ENCODE measurements at regions not wholly inside any gene's neighbourhood (a gene's known extent, or its start where the extent isn't known, plus 50 kb on each side); places are given as distances from the start of the nearest gene placed in this dataset.

DNA sequence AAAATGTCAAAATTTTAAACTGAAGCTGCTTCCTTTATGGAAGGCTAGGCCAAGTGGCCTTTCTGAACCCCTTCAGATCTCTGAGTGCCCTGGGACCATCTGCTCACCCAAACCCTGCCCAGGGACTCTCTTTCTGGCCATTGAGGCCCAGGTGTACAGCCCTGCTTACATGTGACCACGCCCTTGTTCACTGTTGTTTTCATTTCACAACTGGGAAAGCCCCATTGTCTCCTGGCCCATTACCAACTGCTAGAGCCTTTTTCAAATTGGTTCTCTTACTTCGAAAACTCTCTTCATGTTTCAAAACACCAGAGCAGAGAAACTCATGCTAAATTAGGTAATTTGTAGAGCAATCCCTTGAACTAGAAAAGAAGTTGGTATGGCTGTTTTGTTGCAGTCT is 219.5 kb upstream of the TANK start:
- Histone ChIP-seq H3K79me2 (ENCODE audit: insufficient read depth, low read length) (no peaks in the 10 kb centered on the region), H3K9me3 (ENCODE audit: insufficient read depth, low read depth, low read length) (no peaks in the 10 kb centered on the region), H3K27ac (ENCODE audit: low read depth, low read length) (no peak overlapping the region), H3K4me3 (ENCODE audit: insufficient read depth, low read depth, low read length) (no peak overlapping the region), H3K9ac (ENCODE audit: low read length) (no peak overlapping the region), H3K4me2 (ENCODE audit: low read length) (no peak overlapping the region), H4K20me1 (ENCODE audit: insufficient read depth, low read length) (no peaks in the 10 kb centered on the region), H3K36me3 (ENCODE audit: insufficient read depth, low read length) (no peaks in the 10 kb centered on the region), H2AFZ (ENCODE audit: low read depth, low read length) (no peak overlapping the region), H3K4me1 (ENCODE audit: insufficient read depth, low read length) (no peaks in the 10 kb centered on the region), H3K27me3 (ENCODE audit: insufficient read depth, low read length) (no peaks in the 10 kb centered on the region)
- DNase-seq (ENCODE audit: low read depth) (no peak), FAIRE-seq (no peak)
- Mint-ChIP-seq H3K9me3 (ENCODE audit: unreplicated experiment) (no peaks in the 10 kb centered on the region), H3K27me3 (ENCODE audit: low read depth, unreplicated experiment) (no peaks in the 10 kb centered on the region), H3K4me1 (ENCODE audit: low read depth, unreplicated experiment) (peaks cover 12% of the 10 kb centered on the region), H3K36me3 (ENCODE audit: low read depth, unreplicated experiment) (no peaks in the 10 kb centered on the region), H3K4me3 (ENCODE audit: unreplicated experiment) (no peak overlapping the region), H3K27ac (ENCODE audit: unreplicated experiment) (no peak overlapping the region)
- no peak for TF ChIP-seq CTCF (IDR thresholded peaks at IDR 0.05; ENCODE audit: insufficient read depth, low read depth, low read length)
- no peak for TF ChIP-seq EZH2 (IDR thresholded peaks at IDR 0.05; ENCODE audit: insufficient read depth, low read length)

DNA sequence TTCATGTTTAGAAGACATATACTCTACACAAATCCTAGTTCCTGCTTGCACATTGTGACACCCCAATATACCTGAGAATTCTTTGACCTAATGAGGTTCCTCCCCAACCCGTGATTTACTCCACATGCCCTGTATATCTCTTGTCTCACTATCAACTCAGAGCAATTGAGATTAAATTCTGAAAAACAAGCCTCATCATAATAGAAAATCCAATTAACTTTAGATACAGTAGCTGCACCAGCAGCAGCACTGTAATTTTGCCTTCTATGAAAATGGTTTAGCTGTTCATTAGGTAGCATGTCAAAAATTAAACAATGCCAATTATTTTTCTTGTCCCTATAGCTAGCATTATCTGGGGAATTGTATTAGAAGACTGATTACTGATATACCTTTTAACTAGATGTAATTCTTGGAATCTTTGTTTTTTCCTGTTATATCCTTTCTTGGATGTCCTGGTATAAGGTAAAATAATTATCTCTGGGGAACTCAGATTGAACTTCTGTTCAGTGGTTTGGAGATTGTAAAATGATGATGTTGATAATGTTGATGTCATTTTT is 218.9 kb upstream of the TANK start:
- H3K4me1 ChIP-seq (ENCODE audit: insufficient read depth, low read length), result no peaks in the 10 kb centered on the region
- H4K20me1 ChIP-seq (ENCODE audit: insufficient read depth, low read length), result no peaks in the 10 kb centered on the region
- no peak overlapping the region for H3K4me3 Mint-ChIP-seq (ENCODE audit: unreplicated experiment)
- no peaks in the 10 kb centered on the region for H3K79me2 ChIP-seq (ENCODE audit: insufficient read depth, low read length)
- H3K27ac ChIP-seq (ENCODE audit: low read depth, low read length), result no peak overlapping the region
- no peak for DNase-seq (ENCODE audit: low read depth)
- peaks cover 12% of the 10 kb centered on the region for H3K4me1 Mint-ChIP-seq (ENCODE audit: low read depth, unreplicated experiment)
- no peak overlapping the region for H3K9ac ChIP-seq (ENCODE audit: low read length)
- no peak overlapping the region for H3K27ac Mint-ChIP-seq (ENCODE audit: unreplicated experiment)
- no peaks in the 10 kb centered on the region for H3K27me3 ChIP-seq (ENCODE audit: insufficient read depth, low read length)
- no peaks in the 10 kb centered on the region for H3K36me3 ChIP-seq (ENCODE audit: insufficient read depth, low read length)
- H3K36me3 Mint-ChIP-seq (ENCODE audit: low read depth, unreplicated experiment), result no peaks in the 10 kb centered on the region
- H2AFZ ChIP-seq (ENCODE audit: low read depth, low read length), result no peak overlapping the region
- H3K9me3 ChIP-seq (ENCODE audit: insufficient read depth, low read depth, low read length), result no peaks in the 10 kb centered on the region
- TF ChIP-seq EZH2 (IDR thresholded peaks at IDR 0.05; ENCODE audit: insufficient read depth, low read length) (no peak), CTCF (IDR thresholded peaks at IDR 0.05; ENCODE audit: insufficient read depth, low read depth, low read length) (no peak)
- no peaks in the 10 kb centered on the region for H3K27me3 Mint-ChIP-seq (ENCODE audit: low read depth, unreplicated experiment)
- FAIRE-seq, result no peak
- no peak overlapping the region for H3K4me3 ChIP-seq (ENCODE audit: insufficient read depth, low read depth, low read length)
- no peaks in the 10 kb centered on the region for H3K9me3 Mint-ChIP-seq (ENCODE audit: unreplicated experiment)
- H3K4me2 ChIP-seq (ENCODE audit: low read length), result no peak overlapping the region

GRCh38 chr2:160942476-160943142 is 217.6 kb upstream of the TANK start:
- Histone ChIP-seq H3K4me2 (ENCODE audit: low read length) (no peak overlapping the region), H3K36me3 (ENCODE audit: insufficient read depth, low read length) (no peaks in the 10 kb centered on the region), H3K27ac (ENCODE audit: low read depth, low read length) (no peak overlapping the region), H3K4me3 (ENCODE audit: insufficient read depth, low read depth, low read length) (no peak overlapping the region), H3K9me3 (ENCODE audit: insufficient read depth, low read depth, low read length) (no peaks in the 10 kb centered on the region), H3K79me2 (ENCODE audit: insufficient read depth, low read length) (no peaks in the 10 kb centered on the region), H3K27me3 (ENCODE audit: insufficient read depth, low read length) (no peaks in the 10 kb centered on the region), H4K20me1 (ENCODE audit: insufficient read depth, low read length) (no peaks in the 10 kb centered on the region), H3K9ac (ENCODE audit: low read length) (no peak overlapping the region), H3K4me1 (ENCODE audit: insufficient read depth, low read length) (no peaks in the 10 kb centered on the region), H2AFZ (ENCODE audit: low read depth, low read length) (no peak overlapping the region)
- Mint-ChIP-seq H3K9me3 (ENCODE audit: unreplicated experiment) (no peaks in the 10 kb centered on the region), H3K27me3 (ENCODE audit: low read depth, unreplicated experiment) (no peaks in the 10 kb centered on the region), H3K4me3 (ENCODE audit: unreplicated experiment) (no peak overlapping the region), H3K27ac (ENCODE audit: unreplicated experiment) (no peak overlapping the region), H3K36me3 (ENCODE audit: low read depth, unreplicated experiment) (no peaks in the 10 kb centered on the region), H3K4me1 (ENCODE audit: low read depth, unreplicated experiment) (peaks cover 12% of the 10 kb centered on the region)
- DNase-seq (ENCODE audit: low read depth), result no peak
- FAIRE-seq, result peak; percentile 37
- TF ChIP-seq EZH2 (IDR thresholded peaks at IDR 0.05; ENCODE audit: insufficient read depth, low read length), result no peak
- TF ChIP-seq CTCF (IDR thresholded peaks at IDR 0.05; ENCODE audit: insufficient read depth, low read depth, low read length), result no peak

Data from astrocyte (in vitro differentiated cells and primary cell).